Lung (tissue), 11 donors: ENCODE measurements at regions not wholly inside any gene's neighbourhood (a gene's known extent, or its start where the extent isn't known, plus 50 kb on each side); places are given as distances from the start of the nearest gene placed in this dataset.

Source experiments
- ATAC-seq: fragments of 200-7000 bp; cut with Tn5 transposase; one replicate; pipeline ENCODE4 v1.9.1; 2020; ENCODE audit warnings: moderate number of reproducible peaks; ENCODE audit not compliant: insufficient read depth, low FRiP score
- DNase-seq, 3 donors: peaks; one replicate each; pipeline ENCODE4 v3.0.0-alpha.2; 2013 to 2017
- H3K27ac ChIP-seq, 2 donors: one replicate each; pipeline ENCODE4 v1.5.1; 2013; ENCODE audit warnings: mild to moderate bottlenecking in 2 of 2, moderate library complexity in 2 of 2, control low read depth in 1 of 2, inconsistent platforms in 1 of 2, low read depth in 1 of 2, low read length in 1 of 2
- H3K27me3 ChIP-seq, 3 donors: one replicate each; pipeline ENCODE4 v1.5.1; 2013; ENCODE audit warnings: low read length in 2 of 3; ENCODE audit not compliant: control insufficient read depth in 3 of 3, insufficient read depth in 3 of 3
- H3K36me3 ChIP-seq, 4 donors: one replicate each; pipeline ENCODE4 v1.5.1; 2013; ENCODE audit warnings: low read length in 4 of 4, mild to moderate bottlenecking in 1 of 4, moderate library complexity in 1 of 4; ENCODE audit not compliant: control insufficient read depth in 4 of 4, insufficient read depth in 4 of 4
- H3K4me1 ChIP-seq, 5 donors: one replicate each; pipeline ENCODE4 v1.5.1; 2013; ENCODE audit warnings: low read length in 5 of 5, mild to moderate bottlenecking in 2 of 5, moderate library complexity in 1 of 5; ENCODE audit not compliant: control insufficient read depth in 5 of 5, insufficient read depth in 5 of 5
- H3K4me3 ChIP-seq: one replicate; pipeline ENCODE4 v1.5.1; 2013; ENCODE audit warnings: mild to moderate bottlenecking, control low read depth, moderate library complexity
- H3K9ac ChIP-seq, 2 donors: one replicate each; pipeline ENCODE4 v1.5.1; 2013; ENCODE audit warnings: low read length in 2 of 2, control low read depth in 1 of 2; ENCODE audit not compliant: insufficient read depth in 1 of 2
- H3K9me3 ChIP-seq, 4 donors: one replicate each; pipeline ENCODE4 v1.5.1; 2013; ENCODE audit warnings: low read length in 3 of 4, mild to moderate bottlenecking in 1 of 4, moderate library complexity in 1 of 4; ENCODE audit not compliant: control insufficient read depth in 4 of 4, insufficient read depth in 3 of 4
- WGBS, 2 donors: extraction: QIAGEN DNeasy Blood & Tissue Kit; methylation state at CpG; one replicate each; pipeline ENCODE4 v1.1.7; 2013; 5-methylcytosine and 5-hydroxymethylcytosine counted together
- TF ChIP-seq, protein P1 (sequence below): IDR thresholded peaks from 2 replicates; pipeline ENCODE4 v1.5.1; 2012; ENCODE audit warnings: mild to moderate bottlenecking; ENCODE audit errors: control extremely low read depth, extremely low read depth
- donor health status: control.
- donor health status: control.
- donor health status: Bipolar disorder and iron deficiency.
- donor health status: healthy.
- donor health status: DM: yes; HTN: yes; CAD: no.

- Histone ChIP-seq H3K9ac (no peak overlapping the region), H3K36me3 (no peaks in the 10 kb centered on the region), H3K9me3 (peaks cover 0 to 2% (median 0%) of the 10 kb centered on the region in 4 donors), H3K27me3 (peaks cover 0 to 3% (median 0%) of the 10 kb centered on the region in 3 donors), H3K4me3 (no peak overlapping the region), H3K27ac (no peak overlapping the region), H3K4me1 (peaks cover 0 to 5% (median 0%) of the 10 kb centered on the region in 5 donors)
- DNase-seq (no peak), ATAC-seq (no peak)
- TF ChIP-seq, protein P1, sequence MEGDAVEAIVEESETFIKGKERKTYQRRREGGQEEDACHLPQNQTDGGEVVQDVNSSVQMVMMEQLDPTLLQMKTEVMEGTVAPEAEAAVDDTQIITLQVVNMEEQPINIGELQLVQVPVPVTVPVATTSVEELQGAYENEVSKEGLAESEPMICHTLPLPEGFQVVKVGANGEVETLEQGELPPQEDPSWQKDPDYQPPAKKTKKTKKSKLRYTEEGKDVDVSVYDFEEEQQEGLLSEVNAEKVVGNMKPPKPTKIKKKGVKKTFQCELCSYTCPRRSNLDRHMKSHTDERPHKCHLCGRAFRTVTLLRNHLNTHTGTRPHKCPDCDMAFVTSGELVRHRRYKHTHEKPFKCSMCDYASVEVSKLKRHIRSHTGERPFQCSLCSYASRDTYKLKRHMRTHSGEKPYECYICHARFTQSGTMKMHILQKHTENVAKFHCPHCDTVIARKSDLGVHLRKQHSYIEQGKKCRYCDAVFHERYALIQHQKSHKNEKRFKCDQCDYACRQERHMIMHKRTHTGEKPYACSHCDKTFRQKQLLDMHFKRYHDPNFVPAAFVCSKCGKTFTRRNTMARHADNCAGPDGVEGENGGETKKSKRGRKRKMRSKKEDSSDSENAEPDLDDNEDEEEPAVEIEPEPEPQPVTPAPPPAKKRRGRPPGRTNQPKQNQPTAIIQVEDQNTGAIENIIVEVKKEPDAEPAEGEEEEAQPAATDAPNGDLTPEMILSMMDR = no peak
- 61 to 70% methylated on average over 5 of the region's 5 CpGs for WGBS, 2 donors
These were observed 120.9 kb upstream of the SPATS2L start for GRCh38 chr2:200185628-200186000.

DNA sequence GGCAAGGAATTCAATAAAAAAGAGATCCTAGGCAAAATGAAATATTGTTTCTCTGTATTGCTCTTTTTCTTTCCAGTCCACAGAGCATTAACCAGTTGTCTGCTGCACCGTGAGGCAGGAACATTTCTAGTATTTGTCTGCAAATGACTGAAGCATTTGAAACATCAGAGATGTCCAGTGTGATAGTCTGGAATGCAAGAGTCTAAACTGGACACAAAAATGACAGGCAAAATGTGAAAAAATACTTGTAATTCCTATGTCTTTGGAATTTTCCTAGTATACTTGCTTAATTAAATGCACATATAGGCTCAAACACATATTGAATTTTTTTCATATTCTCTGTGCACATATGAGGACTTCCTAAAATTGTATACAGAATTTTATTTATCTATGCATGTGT lies 120.5 kb upstream of the SPATS2L start:
- ATAC-seq (no peak), DNase-seq (no peak)
- Histone ChIP-seq H3K27me3 (peaks cover 0 to 3% (median 0%) of the 10 kb centered on the region in 3 donors), H3K4me3 (no peak overlapping the region), H3K4me1 (peaks cover 0 to 5% (median 0%) of the 10 kb centered on the region in 5 donors), H3K27ac (no peak overlapping the region), H3K9me3 (peaks cover 0 to 2% (median 0%) of the 10 kb centered on the region in 4 donors), H3K9ac (no peak overlapping the region), H3K36me3 (no peaks in the 10 kb centered on the region)
- 64 to 79% methylated on average over 1 of the region's 1 CpG for WGBS, 2 donors
- TF ChIP-seq, protein P1 = no peak

DNA sequence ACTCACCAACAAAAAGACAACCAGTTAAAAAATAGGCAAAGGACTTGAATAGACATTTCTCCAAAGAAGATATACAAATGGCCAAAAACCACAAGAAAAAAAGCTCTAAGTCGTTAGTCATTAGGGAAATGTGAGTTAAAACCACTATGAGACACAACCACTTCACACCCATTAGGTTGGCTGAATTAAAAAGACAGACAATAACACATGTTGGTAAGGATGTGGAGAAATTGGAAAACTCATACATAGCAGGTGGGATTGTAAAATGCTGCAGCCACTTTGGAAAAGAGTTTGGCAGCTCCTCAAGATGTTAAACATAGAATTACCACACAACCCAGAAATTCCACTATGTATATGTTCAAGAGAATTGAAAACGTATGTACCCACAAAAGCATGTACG lies 117.6 kb upstream of the SPATS2L start:
- no peak for ATAC-seq
- Histone ChIP-seq H3K27ac (no peak overlapping the region), H3K9me3 (no peaks in the 10 kb centered on the region), H3K36me3 (no peaks in the 10 kb centered on the region), H3K9ac (no peak overlapping the region), H3K27me3 (peaks cover 0 to 3% (median 0%) of the 10 kb centered on the region in 3 donors), H3K4me1 (no peaks in the 10 kb centered on the region), H3K4me3 (no peak overlapping the region)
- TF ChIP-seq, protein P1 = no peak
- 84 to 85% methylated on average over 3 of the region's 3 CpGs for WGBS, 2 donors
- DNase-seq = no peak

GRCh38 chr2:200189964-200190363 lies 116.5 kb upstream of the SPATS2L start:
- TF ChIP-seq, protein P1 = no peak
- WGBS, 2 donors = 70 to 77% methylated on average over 2 of the region's 2 CpGs

More at GRCh38 chr2:200189964-200190363, 116.5 kb upstream of the SPATS2L start:
- no peak for ATAC-seq
- Histone ChIP-seq H3K36me3 (no peaks in the 10 kb centered on the region), H3K4me1 (no peaks in the 10 kb centered on the region), H3K9ac (no peak overlapping the region), H3K9me3 (no peaks in the 10 kb centered on the region), H3K27ac (no peak overlapping the region), H3K27me3 (peaks cover 0 to 2% (median 0%) of the 10 kb centered on the region in 3 donors), H3K4me3 (no peak overlapping the region)
- no peak for DNase-seq
